Esophagus squamous epithelium (tissue), 4 donors: ENCODE measurements at regions not wholly inside any gene's neighbourhood (a gene's known extent, or its start where the extent isn't known, plus 50 kb on each side); places are given as distances from the start of the nearest gene placed in this dataset.

Experiments
- CTCF ChIP-seq, 6 experiments: fragments of 450-650 bp in 4 of 6; fragments of 200-600 bp in 2 of 6; sonication (generic) in 2 of 6; IDR thresholded peaks; one replicate each; pipeline ENCODE4 v1.5.1; 2016 to 2019; ENCODE audit warnings: antibody characterized with exemption in 6 of 6, mild to moderate bottlenecking in 4 of 6, moderate library complexity in 4 of 6
- POLR2A ChIP-seq, 4 donors: fragments of 450-650 bp; IDR thresholded peaks; one replicate each; pipeline ENCODE4 v1.6.1; 2017; ENCODE audit warnings: antibody characterized with exemption in 4 of 4, mild to moderate bottlenecking in 4 of 4, moderate library complexity in 3 of 4

- TF ChIP-seq CTCF (IDR thresholded peaks at IDR 0.05): no peak
- TF ChIP-seq POLR2A (IDR thresholded peaks at IDR 0.05): no peak
Observed at GRCh38 chr15:79178594-79178993, 88.0 kb upstream of the RASGRF1 start.
